Upper lobe of left lung (tissue), 6 donors: ENCODE measurements at regions not wholly inside any gene's neighbourhood (a gene's known extent, or its start where the extent isn't known, plus 50 kb on each side); places are given as distances from the start of the nearest gene placed in this dataset.

Experiments used
- ATAC-seq, 2 donors: fragments of 200-7000 bp; cut with Tn5 transposase; one replicate each; pipeline ENCODE4 v1.9.1; 2022; ENCODE audit warnings: mild to moderate bottlenecking in 2 of 2, moderate library complexity in 2 of 2; ENCODE audit not compliant: low FRiP score in 2 of 2
- DNase-seq, 2 donors: peaks; one replicate each; pipeline ENCODE4 v3.0.0-alpha.2; 2019 to 2020
- H3K27ac ChIP-seq, 4 donors: fragments of 200-600 bp; sonication (generic); one replicate each; pipeline ENCODE4 v1.5.1; 2016 to 2019
- H3K27me3 ChIP-seq, 4 donors: fragments of 200-600 bp; sonication (generic); one replicate each; pipeline ENCODE4 v1.5.1; 2017 to 2019
- H3K36me3 ChIP-seq, 4 donors: fragments of 200-600 bp; sonication (generic); one replicate each; pipeline ENCODE4 v1.5.1; 2016 to 2019
- H3K4me1 ChIP-seq, 4 donors: fragments of 200-600 bp; sonication (generic); one replicate each; pipeline ENCODE4 v1.5.1; 2018 to 2019
- H3K4me3 ChIP-seq, 4 donors: fragments of 200-600 bp; sonication (generic); one replicate each; pipeline ENCODE4 v1.5.1; 2017 to 2019; ENCODE audit warnings: mild to moderate bottlenecking in 2 of 4, moderate library complexity in 1 of 4
- H3K9me3 ChIP-seq, 4 donors: fragments of 200-600 bp; sonication (generic); one replicate each; pipeline ENCODE4 v1.5.1; 2018 to 2019
- EP300 ChIP-seq, 4 donors: sonication (generic); formaldehyde crosslinking; IDR thresholded peaks; one replicate each; pipeline ENCODE4 v1.5.1; 2017; ENCODE audit warnings: antibody characterized with exemption in 4 of 4, control low read depth in 2 of 4
- POLR2A ChIP-seq, 4 donors: fragments of 450-650 bp; IDR thresholded peaks; one replicate each; pipeline ENCODE4 v1.5.1; 2016 to 2017; ENCODE audit warnings: antibody characterized with exemption in 4 of 4, mild to moderate bottlenecking in 2 of 4
- POLR2AphosphoS5 ChIP-seq, 2 donors: sonication (generic); formaldehyde crosslinking; IDR thresholded peaks; one replicate each; pipeline ENCODE4 v1.5.1; 2017; ENCODE audit warnings: antibody characterized with exemption in 2 of 2
- WGBS, 2 donors: methylation state at CpG; one replicate each; pipeline ENCODE4 v1.1.5; 2017 to 2018; 5-methylcytosine and 5-hydroxymethylcytosine counted together
- TF ChIP-seq, protein P1 (sequence below), 6 experiments: fragments of 450-650 bp in 4 of 6; fragments of 200-600 bp in 2 of 6; sonication (generic) in 2 of 6; IDR thresholded peaks; one replicate each; pipeline ENCODE4 v1.5.1; 2016 to 2019; ENCODE audit warnings: antibody characterized with exemption in 6 of 6
- donor health status: DM: no; HTN: no; CAD: no; lungs with moderate emphysema.
- donor health status: DM: no; HTN: yes; CAD: no; lungs with severe emphysema.

DNA sequence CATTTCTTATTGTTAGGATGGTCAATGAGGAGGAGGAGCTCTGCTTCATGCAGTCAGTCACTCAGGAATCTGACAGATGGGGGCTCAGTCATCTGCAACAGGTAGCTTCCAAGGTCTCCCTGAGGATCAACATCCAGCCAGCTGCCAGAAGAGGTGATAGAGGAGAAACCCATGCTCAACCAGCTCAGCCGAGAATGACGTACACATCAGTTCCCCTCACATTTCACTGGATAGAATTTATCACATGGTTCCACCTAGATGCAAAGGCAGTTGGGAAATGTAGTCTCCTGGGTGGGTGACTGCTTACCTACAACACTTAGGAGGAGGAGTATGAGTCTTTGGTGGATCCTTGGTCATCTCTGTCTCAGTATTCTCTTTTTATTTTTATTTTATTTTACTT is 144.5 kb downstream of the CEBPB start:
- H3K4me3 ChIP-seq = no peak overlapping the region
- no peaks in the 10 kb centered on the region for H3K9me3 ChIP-seq
- no peak overlapping the region for H3K27ac ChIP-seq
- DNase-seq (peak in 1 of 2 donors; percentile 63), ATAC-seq (no peak)
- no peaks in the 10 kb centered on the region for H3K27me3 ChIP-seq
- 9 to 31% methylated on average over 2 of the region's 2 CpGs for WGBS, 2 donors
- no peak for TF ChIP-seq EP300 (IDR thresholded peaks at IDR 0.05)
- TF ChIP-seq POLR2A (IDR thresholded peaks at IDR 0.05) = no peak
- TF ChIP-seq, protein P1, sequence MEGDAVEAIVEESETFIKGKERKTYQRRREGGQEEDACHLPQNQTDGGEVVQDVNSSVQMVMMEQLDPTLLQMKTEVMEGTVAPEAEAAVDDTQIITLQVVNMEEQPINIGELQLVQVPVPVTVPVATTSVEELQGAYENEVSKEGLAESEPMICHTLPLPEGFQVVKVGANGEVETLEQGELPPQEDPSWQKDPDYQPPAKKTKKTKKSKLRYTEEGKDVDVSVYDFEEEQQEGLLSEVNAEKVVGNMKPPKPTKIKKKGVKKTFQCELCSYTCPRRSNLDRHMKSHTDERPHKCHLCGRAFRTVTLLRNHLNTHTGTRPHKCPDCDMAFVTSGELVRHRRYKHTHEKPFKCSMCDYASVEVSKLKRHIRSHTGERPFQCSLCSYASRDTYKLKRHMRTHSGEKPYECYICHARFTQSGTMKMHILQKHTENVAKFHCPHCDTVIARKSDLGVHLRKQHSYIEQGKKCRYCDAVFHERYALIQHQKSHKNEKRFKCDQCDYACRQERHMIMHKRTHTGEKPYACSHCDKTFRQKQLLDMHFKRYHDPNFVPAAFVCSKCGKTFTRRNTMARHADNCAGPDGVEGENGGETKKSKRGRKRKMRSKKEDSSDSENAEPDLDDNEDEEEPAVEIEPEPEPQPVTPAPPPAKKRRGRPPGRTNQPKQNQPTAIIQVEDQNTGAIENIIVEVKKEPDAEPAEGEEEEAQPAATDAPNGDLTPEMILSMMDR (IDR thresholded peaks at IDR 0.05) = no peak
- no peak for TF ChIP-seq POLR2AphosphoS5 (IDR thresholded peaks at IDR 0.05)
- H3K36me3 ChIP-seq = no peaks in the 10 kb centered on the region
- peaks cover 35 to 45% (median 38%) of the 10 kb centered on the region in 4 donors for H3K4me1 ChIP-seq

DNA sequence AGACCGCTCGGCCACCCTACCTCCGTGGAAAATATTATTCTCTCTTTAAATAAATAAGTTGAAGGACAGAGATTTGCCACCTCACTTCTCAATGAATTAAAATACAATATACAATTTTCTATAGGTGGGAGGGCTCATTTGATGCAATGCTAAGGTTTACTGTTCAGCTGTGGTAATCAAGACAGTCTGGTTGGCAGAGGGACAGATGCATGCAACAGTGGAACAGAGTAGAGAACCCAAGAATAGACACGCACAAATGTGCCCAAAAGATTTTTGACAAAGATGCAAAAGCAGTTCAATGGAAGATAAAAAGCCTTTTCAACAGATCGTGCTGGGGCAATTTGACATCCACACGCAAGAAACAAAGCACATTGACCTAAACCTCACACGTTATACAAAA is 145.2 kb downstream of the CEBPB start:
- Histone ChIP-seq H3K9me3 (no peaks in the 10 kb centered on the region), H3K4me1 (peaks cover 34 to 42% (median 36%) of the 10 kb centered on the region in 4 donors), H3K27me3 (no peaks in the 10 kb centered on the region), H3K27ac (no peak overlapping the region), H3K4me3 (no peak overlapping the region), H3K36me3 (no peaks in the 10 kb centered on the region)
- TF ChIP-seq POLR2A (IDR thresholded peaks at IDR 0.05) (no peak), POLR2AphosphoS5 (IDR thresholded peaks at IDR 0.05) (no peak), EP300 (IDR thresholded peaks at IDR 0.05) (no peak)
- TF ChIP-seq, protein P1 (IDR thresholded peaks at IDR 0.05) = no peak
- 91 to 92% methylated on average over 7 of the region's 7 CpGs for WGBS, 2 donors
- no peak for ATAC-seq
- no peak for DNase-seq

DNA sequence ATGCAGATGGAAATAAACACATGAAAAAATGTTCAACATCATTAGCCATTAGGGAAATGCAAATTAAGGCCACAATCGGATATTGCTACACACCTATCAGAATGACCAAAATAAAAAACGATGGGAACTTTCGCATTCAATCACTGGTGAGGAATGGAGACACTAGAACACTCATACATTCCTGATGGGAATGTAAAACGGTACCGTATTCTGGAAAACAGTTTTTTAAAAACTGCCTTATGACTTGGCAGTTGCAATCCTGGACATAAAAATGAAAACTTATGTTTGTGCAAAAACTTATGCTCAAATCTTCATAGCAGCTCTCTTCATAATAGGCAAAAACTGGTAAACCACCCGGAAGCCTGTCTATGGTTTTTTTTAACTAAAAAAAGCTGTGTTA is 146.0 kb downstream of the CEBPB start:
- no peak for ATAC-seq
- Histone ChIP-seq H3K36me3 (no peaks in the 10 kb centered on the region), H3K27me3 (no peaks in the 10 kb centered on the region), H3K4me1 (peaks cover 28 to 40% (median 29%) of the 10 kb centered on the region in 4 donors), H3K4me3 (no peak overlapping the region), H3K27ac (no peak overlapping the region), H3K9me3 (no peaks in the 10 kb centered on the region)
- TF ChIP-seq EP300 (IDR thresholded peaks at IDR 0.05) (no peak), POLR2AphosphoS5 (IDR thresholded peaks at IDR 0.05) (no peak), POLR2A (IDR thresholded peaks at IDR 0.05) (no peak)
- 80 to 85% methylated on average over 6 of the region's 6 CpGs for WGBS, 2 donors
- no peak for DNase-seq

DNA sequence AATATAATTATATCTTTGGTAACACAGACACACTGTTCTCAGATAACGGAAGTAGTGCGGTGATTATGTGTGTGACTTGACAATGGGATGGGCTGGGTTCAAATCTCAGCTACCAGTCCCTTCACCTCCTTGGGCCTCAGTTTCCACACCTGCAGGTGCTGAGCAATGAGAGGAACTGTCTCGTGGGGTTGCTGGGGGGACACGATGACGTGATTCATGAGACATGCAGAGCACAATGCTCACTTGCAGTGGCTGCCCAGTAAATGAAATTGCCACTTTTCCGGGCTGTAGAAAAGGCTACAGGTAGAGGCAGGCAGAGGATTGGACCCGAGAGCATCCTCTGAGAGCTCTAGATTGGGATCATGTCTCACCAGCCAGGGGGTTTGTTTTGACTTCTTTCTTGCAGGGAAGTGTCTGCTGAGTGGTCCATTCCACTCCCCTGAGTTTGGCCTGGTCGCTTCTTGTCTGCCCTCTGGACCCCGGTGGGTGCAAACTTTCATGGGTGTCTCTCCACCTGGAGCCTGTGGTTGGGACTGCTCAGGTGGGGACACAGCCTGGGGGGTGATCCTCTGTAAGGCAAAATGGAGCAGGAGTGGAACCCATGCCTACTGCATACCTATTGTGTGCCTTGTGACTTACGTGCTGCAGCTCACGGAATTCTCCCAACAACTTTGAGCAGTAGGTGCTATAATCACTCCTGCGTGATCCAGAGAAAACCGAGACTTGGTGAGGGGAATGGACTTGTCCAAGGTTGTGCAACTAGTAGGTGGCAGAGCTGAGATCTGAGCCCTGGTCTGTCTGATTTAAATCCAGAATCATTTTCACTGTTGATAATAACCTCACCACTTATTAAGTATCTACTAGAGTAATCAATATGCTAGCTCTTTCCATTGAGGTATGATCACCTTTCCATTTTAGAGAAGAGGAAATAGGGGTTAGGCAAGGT is 147.2 kb downstream of the CEBPB start:
- DNase-seq (no peak), ATAC-seq (no peak)
- TF ChIP-seq EP300 (IDR thresholded peaks at IDR 0.05) (no peak), POLR2A (IDR thresholded peaks at IDR 0.05) (no peak), POLR2AphosphoS5 (IDR thresholded peaks at IDR 0.05) (no peak)
- TF ChIP-seq, protein P1 (IDR thresholded peaks at IDR 0.05) = no peak
- Histone ChIP-seq H3K9me3 (no peaks in the 10 kb centered on the region), H3K36me3 (no peaks in the 10 kb centered on the region), H3K4me3 (no peak overlapping the region), H3K4me1 (peaks cover 17 to 32% (median 22%) of the 10 kb centered on the region in 4 donors), H3K27ac (peak overlapping the region; percentile 54 to 86 (median 80)), H3K27me3 (no peaks in the 10 kb centered on the region)
- 91 to 93% methylated on average over 13 of the region's 13 CpGs for WGBS, 2 donors

DNA sequence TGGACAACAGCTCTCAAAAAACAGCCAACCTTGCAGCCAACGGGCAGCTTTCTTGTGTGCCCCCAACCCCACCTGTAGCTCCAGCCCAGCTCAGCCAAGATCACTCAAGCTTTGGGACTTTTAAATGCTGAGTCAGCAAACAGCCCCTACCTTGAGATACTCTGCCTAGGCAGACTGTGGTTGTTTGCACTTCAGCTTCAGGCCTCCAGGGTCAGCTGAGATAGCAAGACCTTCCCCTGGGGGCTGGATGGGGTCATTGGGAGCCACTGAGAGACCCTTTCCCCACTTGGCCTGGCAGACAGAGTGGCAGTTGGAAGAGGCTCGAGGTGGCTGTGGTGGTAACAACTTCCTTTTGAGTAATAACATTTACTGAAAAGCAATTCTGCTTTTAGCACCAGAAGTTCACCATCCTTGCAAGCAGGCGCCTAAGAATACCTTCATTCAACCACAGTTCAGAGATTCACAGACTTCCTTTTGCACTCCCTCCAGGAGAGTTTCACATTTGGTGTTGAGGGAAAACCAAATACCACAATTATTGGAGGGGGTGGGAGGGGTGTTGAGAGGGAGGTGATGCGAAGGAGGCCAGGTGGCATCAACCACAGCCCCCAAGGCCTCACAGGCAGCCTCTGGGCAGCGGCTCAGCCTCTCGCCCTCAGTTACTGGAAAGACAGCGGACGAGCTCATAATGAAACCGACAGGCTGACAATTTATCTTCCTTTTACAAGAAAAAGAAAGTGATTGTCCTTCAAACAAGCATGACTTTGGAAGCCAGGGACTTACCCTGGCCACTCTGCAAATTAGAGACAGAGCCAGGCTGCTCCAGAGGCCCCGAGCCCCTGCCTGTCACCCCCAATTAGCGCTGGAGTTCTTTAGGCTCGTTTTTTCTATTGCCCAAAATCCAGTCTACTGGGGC is 148.1 kb downstream of the CEBPB start:
- H3K36me3 ChIP-seq = no peaks in the 10 kb centered on the region
- H3K9me3 ChIP-seq = no peaks in the 10 kb centered on the region
- H3K4me3 ChIP-seq = no peak overlapping the region
- no peaks in the 10 kb centered on the region for H3K27me3 ChIP-seq
- peaks cover 22 to 28% (median 25%) of the 10 kb centered on the region in 4 donors for H3K4me1 ChIP-seq
- TF ChIP-seq POLR2AphosphoS5 (IDR thresholded peaks at IDR 0.05) = peak; percentile 11 to 24
- TF ChIP-seq POLR2A (IDR thresholded peaks at IDR 0.05) = no peak
- TF ChIP-seq, protein P1 (IDR thresholded peaks at IDR 0.05) = no peak
- TF ChIP-seq EP300 (IDR thresholded peaks at IDR 0.05) = peak in 1 of 4 donors; percentile 5
- DNase-seq = peak in 1 of 2 donors; percentile 39
- H3K27ac ChIP-seq = peak overlapping the region; percentile 54 to 86 (median 80)
- ATAC-seq = peak in 1 of 2 donors; percentile 29
- 31 to 35% methylated on average over 12 of the region's 12 CpGs for WGBS, 2 donors
